Heart left ventricle (tissue), 16 donors: ENCODE measurements at regions not wholly inside any gene's neighbourhood (a gene's known extent, or its start where the extent isn't known, plus 50 kb on each side); places are given as distances from the start of the nearest gene placed in this dataset.

Source experiments
- ATAC-seq, 4 donors: fragments of 200-7000 bp; cut with Tn5 transposase; one replicate each; pipeline ENCODE4 v1.9.1; 2020 to 2022; ENCODE audit warnings: moderate library complexity in 4 of 4, mild to moderate bottlenecking in 3 of 4, moderate number of reproducible peaks in 1 of 4
- DNase-seq, 5 donors: peaks; one replicate each; pipeline ENCODE4 v3.0.0-alpha.2; 2020
- H3K27ac ChIP-seq, 12 donors: fragments of 200-600 bp; sonication (generic) in 4 of 12; one replicate each; pipeline versions ENCODE4 v1.5.0 to v1.8.0; 2016 to 2022; ENCODE audit warnings: mild to moderate bottlenecking in 2 of 12
- H3K27me3 ChIP-seq, 9 donors: fragments of 200-600 bp; sonication (generic) in 2 of 9; one replicate each; pipeline versions ENCODE4 v1.5.1 to v1.8.0; 2016 to 2022; ENCODE audit warnings: mild to moderate bottlenecking in 3 of 9
- H3K36me3 ChIP-seq, 9 donors: fragments of 200-600 bp; sonication (generic) in 2 of 9; one replicate each; pipeline versions ENCODE4 v1.5.0 to v1.8.0; 2018 to 2022; ENCODE audit warnings: mild to moderate bottlenecking in 2 of 9
- H3K4me1 ChIP-seq, 12 donors: fragments of 200-600 bp; sonication (generic) in 4 of 12; one replicate each; pipeline versions ENCODE4 v1.5.0 to v1.8.0; 2016 to 2022; ENCODE audit warnings: mild to moderate bottlenecking in 3 of 12
- H3K4me3 ChIP-seq, 12 donors: fragments of 200-600 bp; sonication (generic) in 4 of 12; one replicate each; pipeline versions ENCODE4 v1.5.0 to v1.8.0; 2017 to 2022; ENCODE audit warnings: mild to moderate bottlenecking in 9 of 12, moderate library complexity in 4 of 12
- H3K9me3 ChIP-seq, 12 donors: fragments of 200-600 bp; sonication (generic) in 4 of 12; one replicate each; pipeline versions ENCODE4 v1.5.0 to v1.8.0; 2016 to 2022; ENCODE audit warnings: mild to moderate bottlenecking in 1 of 12
- POLR2A ChIP-seq, 2 donors: fragments of 450-650 bp; IDR thresholded peaks; one replicate each; pipeline ENCODE4 v1.6.1; 2017; ENCODE audit warnings: antibody characterized with exemption in 2 of 2, mild to moderate bottlenecking in 2 of 2, moderate library complexity in 2 of 2
- WGBS, 4 donors: extraction: QIAGEN DNeasy Blood & Tissue Kit in 2 of 4; methylation state at CpG; one replicate each; pipeline versions ENCODE4 v1.1.5 to v1.1.7; 2013 to 2018; 5-methylcytosine and 5-hydroxymethylcytosine counted together
- intact Hi-C, 10 donors: fragments of 100-400 bp; cut with DNase I; formaldehyde crosslinking; loops; one replicate each; pipeline versions ENCODE4 v1.11.1 to v1.14.2; 2022
- TF ChIP-seq, protein P1 (sequence below), 12 donors: fragments of 200-600 bp; sonication (generic) in 4 of 12; IDR thresholded peaks; one replicate each; pipeline versions ENCODE4 v1.5.0 to v1.8.0; 2018 to 2022; ENCODE audit warnings: antibody characterized with exemption in 12 of 12, mild to moderate bottlenecking in 5 of 12
- donor health status: ischemic (EF 13 %, LVEDD 7.1; RV severe dilation, severe dysfunction).
- donor health status: healthy with polysubstance abuse.
- donor health status: DM: no; HTN: yes; CAD: no.
- donor health status: DM: no; HTN: no; CAD: no.
- donor health status: ischemic (EF 25% LVEDD 6.9; RV normal size, moderate dysfunction).
- donor health status: ischemic (EF 25% LVEDD 5.7; RV mildly dilated, moderate dysfunction).
- donor health status: healthy.
- donor health status: DM: yes; HTN: yes; CAD: no.
- donor health status: ischemic (EF 35%, LVEDD 5.7; RV mildly dilated, moderate dysfunction).
- donor health status: nonischemic (EF 11% LVEDD 7.7; RV severe dilation, severe dysfunction).
- donor health status: DM: yes; HTN: yes; CAD: no.
- donor health status: PGD.
- donor health status: ischemic (EF 29% LVEDD 5.4; RV normal size, mild dysfunction).
- donor health status: nonischemic (EF 23%, LVEDD 6.1; RV moderate dilation, normal function).

DNA sequence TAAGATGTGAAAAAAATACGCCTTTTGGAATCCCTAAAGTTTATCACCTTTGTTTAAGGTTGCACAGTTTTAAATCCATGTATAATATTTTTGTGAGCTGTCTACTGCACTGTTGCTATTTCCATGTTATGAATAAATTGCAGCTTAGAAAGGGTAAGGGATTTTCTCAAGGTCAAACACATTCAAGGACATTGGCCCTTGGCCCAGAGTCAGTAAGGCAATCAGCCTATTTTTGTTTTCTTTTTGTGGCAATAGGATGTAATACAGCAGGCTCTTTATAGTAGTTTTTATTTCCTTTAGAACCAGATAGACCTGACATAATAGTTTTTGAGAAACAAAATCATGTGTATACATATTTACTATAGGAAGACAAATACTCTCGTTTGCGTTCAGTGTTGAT, 219.8 kb downstream of the ACTR3B start:
- Histone ChIP-seq H3K4me1 (no peaks in the 10 kb centered on the region), H3K27me3 (peaks cover 0 to 4% (median 0%) of the 10 kb centered on the region in 9 donors), H3K27ac (no peak overlapping the region), H3K36me3 (no peaks in the 10 kb centered on the region), H3K4me3 (no peak overlapping the region), H3K9me3 (no peaks in the 10 kb centered on the region)
- ATAC-seq = no peak
- intact Hi-C loops = no loop called here
- TF ChIP-seq POLR2A (IDR thresholded peaks at IDR 0.05) = no peak
- TF ChIP-seq, protein P1, sequence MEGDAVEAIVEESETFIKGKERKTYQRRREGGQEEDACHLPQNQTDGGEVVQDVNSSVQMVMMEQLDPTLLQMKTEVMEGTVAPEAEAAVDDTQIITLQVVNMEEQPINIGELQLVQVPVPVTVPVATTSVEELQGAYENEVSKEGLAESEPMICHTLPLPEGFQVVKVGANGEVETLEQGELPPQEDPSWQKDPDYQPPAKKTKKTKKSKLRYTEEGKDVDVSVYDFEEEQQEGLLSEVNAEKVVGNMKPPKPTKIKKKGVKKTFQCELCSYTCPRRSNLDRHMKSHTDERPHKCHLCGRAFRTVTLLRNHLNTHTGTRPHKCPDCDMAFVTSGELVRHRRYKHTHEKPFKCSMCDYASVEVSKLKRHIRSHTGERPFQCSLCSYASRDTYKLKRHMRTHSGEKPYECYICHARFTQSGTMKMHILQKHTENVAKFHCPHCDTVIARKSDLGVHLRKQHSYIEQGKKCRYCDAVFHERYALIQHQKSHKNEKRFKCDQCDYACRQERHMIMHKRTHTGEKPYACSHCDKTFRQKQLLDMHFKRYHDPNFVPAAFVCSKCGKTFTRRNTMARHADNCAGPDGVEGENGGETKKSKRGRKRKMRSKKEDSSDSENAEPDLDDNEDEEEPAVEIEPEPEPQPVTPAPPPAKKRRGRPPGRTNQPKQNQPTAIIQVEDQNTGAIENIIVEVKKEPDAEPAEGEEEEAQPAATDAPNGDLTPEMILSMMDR (IDR thresholded peaks at IDR 0.05) = no peak
- WGBS, 4 donors = 73 to 84% (median 80%) methylated on average over 3 of the region's 3 CpGs
- no peak for DNase-seq

DNA sequence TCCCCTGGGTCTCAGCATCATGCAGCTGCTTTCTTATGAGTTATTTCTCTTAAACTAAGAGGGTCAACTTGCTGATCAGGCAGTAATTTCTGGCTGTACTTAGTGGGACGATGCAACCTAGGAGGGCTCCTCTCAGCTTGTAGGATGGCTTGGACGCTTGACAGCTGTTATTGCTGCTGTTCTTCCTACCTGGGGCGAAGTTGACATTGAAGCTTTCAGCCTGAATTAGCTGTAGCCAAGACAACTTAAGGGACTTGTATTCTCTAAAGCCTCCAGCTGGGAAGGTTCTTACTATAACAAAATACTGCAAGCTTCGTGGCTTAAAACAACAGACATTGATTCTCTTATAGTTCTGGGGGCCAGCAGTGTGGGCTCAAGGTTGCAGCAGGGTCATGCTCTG, 224.9 kb downstream of the ACTR3B start:
- 54 to 59% (median 56%) methylated on average over 4 of the region's 4 CpGs for WGBS, 4 donors

DNA sequence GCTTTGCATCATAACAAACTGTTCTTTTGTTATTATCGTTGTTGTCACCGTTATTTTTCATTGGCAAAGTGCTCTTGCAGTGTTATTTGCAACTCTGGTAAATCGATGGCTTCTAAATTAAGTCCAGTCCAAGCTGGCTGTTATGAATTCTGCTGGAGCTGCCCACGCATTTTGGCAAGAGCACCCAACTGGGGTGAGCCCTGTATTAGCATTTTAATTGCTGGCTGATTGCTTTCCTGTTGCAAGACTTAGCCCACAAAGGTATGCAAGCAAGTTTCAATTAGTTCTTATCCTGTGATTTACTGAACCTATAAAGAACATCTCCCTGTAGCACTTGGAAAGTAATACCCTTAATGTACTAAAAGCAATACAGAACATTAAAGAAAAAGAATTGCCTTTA, 226.8 kb downstream of the ACTR3B start:
- WGBS, 4 donors = 68 to 70% (median 69%) methylated on average over 4 of the region's 4 CpGs
- H3K4me3 ChIP-seq = no peak overlapping the region
- no peaks in the 10 kb centered on the region for H3K4me1 ChIP-seq
- DNase-seq (no peak), ATAC-seq (no peak)
- no peaks in the 10 kb centered on the region for H3K36me3 ChIP-seq
- no peak overlapping the region for H3K27ac ChIP-seq
- TF ChIP-seq POLR2A (IDR thresholded peaks at IDR 0.05) = no peak
- TF ChIP-seq, protein P1 (IDR thresholded peaks at IDR 0.05) = no peak
- intact Hi-C loops = no loop called here
- H3K9me3 ChIP-seq = no peaks in the 10 kb centered on the region
- peaks cover 0 to 4% (median 0%) of the 10 kb centered on the region in 9 donors for H3K27me3 ChIP-seq

More for the DNA sequence above, 224.9 kb downstream of the ACTR3B start:
- Histone ChIP-seq H3K4me3 (no peak overlapping the region), H3K27me3 (peaks cover 0 to 4% (median 0%) of the 10 kb centered on the region in 9 donors), H3K27ac (no peak overlapping the region), H3K9me3 (no peaks in the 10 kb centered on the region), H3K36me3 (no peaks in the 10 kb centered on the region), H3K4me1 (no peaks in the 10 kb centered on the region)
- ATAC-seq = no peak
- intact Hi-C loops = no loop called here
- TF ChIP-seq, protein P1 (IDR thresholded peaks at IDR 0.05) = no peak
- no peak for TF ChIP-seq POLR2A (IDR thresholded peaks at IDR 0.05)
- DNase-seq = no peak

DNA sequence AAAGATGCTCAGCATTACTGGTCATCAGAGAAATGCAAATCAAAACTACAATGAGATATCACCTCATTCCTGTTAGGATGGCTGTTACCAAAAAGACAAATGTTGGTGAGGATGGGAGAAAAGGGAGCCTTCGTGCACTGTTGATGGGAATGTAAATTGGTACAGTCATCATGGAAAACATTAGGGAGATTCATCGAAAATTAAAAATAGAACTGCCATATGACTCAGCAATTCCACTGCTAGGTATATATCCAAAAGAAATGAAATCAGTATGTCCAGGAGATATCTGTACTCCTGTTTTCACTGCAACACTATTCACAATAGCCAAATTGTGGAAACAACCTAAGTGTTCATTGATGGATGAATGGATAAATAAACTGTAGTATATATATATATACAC, 228.1 kb downstream of the ACTR3B start:
- no peak for TF ChIP-seq POLR2A (IDR thresholded peaks at IDR 0.05)
- TF ChIP-seq, protein P1 (IDR thresholded peaks at IDR 0.05) = no peak
- no peak for ATAC-seq
- Histone ChIP-seq H3K4me1 (no peaks in the 10 kb centered on the region), H3K4me3 (no peak overlapping the region), H3K27me3 (peaks cover 0 to under 1% (median 0%) of the 10 kb centered on the region in 9 donors), H3K27ac (no peak overlapping the region), H3K9me3 (no peaks in the 10 kb centered on the region), H3K36me3 (no peaks in the 10 kb centered on the region)
- no peak for DNase-seq
- intact Hi-C loops = no loop called here
- WGBS, 4 donors = 77 to 89% (median 87%) methylated on average over 2 of the region's 2 CpGs
